HG03442 (cell line): ENCODE measurements at regions not wholly inside any gene's neighbourhood (a gene's known extent, or its start where the extent isn't known, plus 50 kb on each side); places are given as distances from the start of the nearest gene placed in this dataset.

Source experiments
- ATAC-seq: cut with Tn5 transposase; IDR thresholded peaks from one replicate; pipeline ENCODE4 v1.9.1; 2021; ENCODE audit warnings: mild to moderate bottlenecking, moderate library complexity; ENCODE audit not compliant: unreplicated experiment

- ATAC-seq: no peak
Observed at GRCh38 chr9:91039125-91039834, 237.7 kb downstream of the SYK start.

GRCh38 chr9:91039835-91040140 is 238.2 kb downstream of the SYK start:
- ATAC-seq: no peak

GRCh38 chr9:91040371-91041215 is 239.0 kb downstream of the SYK start:
- no peak for ATAC-seq

GRCh38 chr9:91042024-91042423 is 240.4 kb downstream of the SYK start:
- ATAC-seq: no peak

GRCh38 chr9:91042541-91042940 is 240.9 kb downstream of the SYK start:
- ATAC-seq: no peak

- no peak for ATAC-seq
Observed at GRCh38 chr9:91043056-91043810, 241.6 kb downstream of the SYK start.

GRCh38 chr9:91043811-91044175 is 242.2 kb downstream of the SYK start:
- no peak for ATAC-seq

GRCh38 chr9:91044354-91044753 is 242.7 kb downstream of the SYK start:
- ATAC-seq: no peak

- ATAC-seq: no peak
Observed at GRCh38 chr9:91045041-91045440, 243.4 kb downstream of the SYK start.

- ATAC-seq: no peak
Observed at GRCh38 chr9:91047529-91047928, 245.9 kb downstream of the SYK start.

- ATAC-seq: no peak
Observed at GRCh38 chr9:91047993-91048607, 246.5 kb downstream of the SYK start.

- ATAC-seq: no peak
Observed at GRCh38 chr9:91048749-91049148, 247.1 kb downstream of the SYK start.

GRCh38 chr9:91053824-91054223 is 252.2 kb downstream of the SYK start:
- no peak for ATAC-seq

GRCh38 chr9:91055845-91056244 is 254.2 kb downstream of the SYK start:
- ATAC-seq: no peak

GRCh38 chr9:91056486-91056885 is 254.9 kb downstream of the SYK start:
- no peak for ATAC-seq

- no peak for ATAC-seq
Observed at GRCh38 chr9:91056917-91057316, 255.3 kb downstream of the SYK start.

- no peak for ATAC-seq
Observed at GRCh38 chr9:91059713-91060112, 258.1 kb downstream of the SYK start.

GRCh38 chr9:91060520-91061343 is 259.1 kb downstream of the SYK start:
- ATAC-seq: no peak

GRCh38 chr9:91061506-91061905 is 259.9 kb downstream of the SYK start:
- ATAC-seq: no peak

GRCh38 chr9:91062281-91062680 is 260.7 kb downstream of the SYK start:
- ATAC-seq: no peak

- no peak for ATAC-seq
Observed at GRCh38 chr9:91063471-91063870, 261.9 kb downstream of the SYK start.
